ENCODE measurements at regions not wholly inside any gene's neighbourhood (a gene's known extent, or its start where the extent isn't known, plus 50 kb on each side); places are given as distances from the start of the nearest gene placed in this dataset.

GRCh38 chr6:22949967-22950366 is 380.6 kb downstream of the HDGFL1 start:
- no peak for DNase-seq

GRCh38 chr6:22952097-22952496 is 382.7 kb downstream of the HDGFL1 start:
- DNase-seq, result no peak

GRCh38 chr6:22954749-22955385 is 385.5 kb downstream of the HDGFL1 start:
- peak; percentile 55 for DNase-seq

- no peak for DNase-seq
Measured at GRCh38 chr6:22956029-22956681, 386.8 kb downstream of the HDGFL1 start.

GRCh38 chr6:22958677-22959076 is 389.3 kb downstream of the HDGFL1 start:
- no peak for DNase-seq

- DNase-seq, result no peak
Measured at GRCh38 chr6:22959571-22959970, 390.2 kb downstream of the HDGFL1 start.

GRCh38 chr6:22964334-22964733 is 395.0 kb downstream of the HDGFL1 start:
- no peak for DNase-seq

- DNase-seq, result no peak
Measured at GRCh38 chr6:22965889-22966288, 396.5 kb downstream of the HDGFL1 start.

GRCh38 chr6:22966691-22967422 is 397.5 kb downstream of the HDGFL1 start:
- no peak for DNase-seq

GRCh38 chr6:22970004-22970403 is 400.6 kb downstream of the HDGFL1 start:
- no peak for DNase-seq

GRCh38 chr6:22972771-22973170 is 403.4 kb downstream of the HDGFL1 start:
- no peak for DNase-seq

- no peak for DNase-seq
Measured at GRCh38 chr6:22975079-22975478, 405.7 kb downstream of the HDGFL1 start.

GRCh38 chr6:22980446-22980845 is 411.1 kb downstream of the HDGFL1 start:
- DNase-seq, result no peak

GRCh38 chr6:23002044-23002619 is 432.8 kb downstream of the HDGFL1 start:
- DNase-seq, result no peak

- DNase-seq, result no peak
Measured at GRCh38 chr6:23003671-23004467, 434.5 kb downstream of the HDGFL1 start.

- DNase-seq, result no peak
Measured at GRCh38 chr6:23006656-23007055, 437.3 kb downstream of the HDGFL1 start.

GRCh38 chr6:23011615-23012014 is 442.2 kb downstream of the HDGFL1 start:
- no peak for DNase-seq

- no peak for DNase-seq
Measured at GRCh38 chr6:23013776-23014175, 444.4 kb downstream of the HDGFL1 start.

GRCh38 chr6:23016696-23017095 is 447.3 kb downstream of the HDGFL1 start:
- DNase-seq, result no peak

- DNase-seq, result no peak
Measured at GRCh38 chr6:23021487-23021886, 452.1 kb downstream of the HDGFL1 start.

- no peak for DNase-seq
Measured at GRCh38 chr6:23027281-23027680, 457.9 kb downstream of the HDGFL1 start.

- no peak for DNase-seq
Measured at GRCh38 chr6:23031986-23032385, 462.6 kb downstream of the HDGFL1 start.

- no peak for DNase-seq
Measured at GRCh38 chr6:23034926-23035325, 465.6 kb downstream of the HDGFL1 start.
